GM23338 (cell line): ENCODE measurements at regions not wholly inside any gene's neighbourhood (a gene's known extent, or its start where the extent isn't known, plus 50 kb on each side); places are given as distances from the start of the nearest gene placed in this dataset.

Experiments used
- CREB1 ChIP-seq: fragments of 250-450 bp; sonication (Bioruptor Pico); IDR thresholded peaks from 2 replicates; pipeline ENCODE4 v1.5.0; 2020; ENCODE audit warnings: low read depth, mild to moderate bottlenecking, moderate library complexity
- NANOG ChIP-seq: IDR thresholded peaks from 2 replicates; pipeline ENCODE4 v1.6.1; 2016; ENCODE audit warnings: antibody characterized with exemption, borderline replicate concordance
- POLR2AphosphoS5 ChIP-seq: IDR thresholded peaks from 2 replicates; pipeline ENCODE4 v1.6.1; 2016; ENCODE audit warnings: antibody characterized with exemption, low read depth
- STAT1 ChIP-seq: IDR thresholded peaks from one replicate; pipeline ENCODE4 v1.6.1; 2016; ENCODE audit warnings: antibody characterized with exemption; ENCODE audit not compliant: unreplicated experiment
- TF ChIP-seq, protein P1 (sequence below): fragments of 250-450 bp; sonication (Bioruptor Pico); IDR thresholded peaks from 2 replicates; pipeline ENCODE4 v1.5.0; 2020; ENCODE audit warnings: mild to moderate bottlenecking, moderate library complexity
- TF ChIP-seq, protein P2 (sequence below): IDR thresholded peaks from one replicate; pipeline ENCODE4 v1.6.1; 2018; ENCODE audit warnings: antibody characterized with exemption; ENCODE audit not compliant: unreplicated experiment
- TF ChIP-seq, protein P3 (sequence below): IDR thresholded peaks from 2 replicates; pipeline ENCODE4 v1.6.1; 2016; ENCODE audit warnings: antibody characterized with exemption

DNA sequence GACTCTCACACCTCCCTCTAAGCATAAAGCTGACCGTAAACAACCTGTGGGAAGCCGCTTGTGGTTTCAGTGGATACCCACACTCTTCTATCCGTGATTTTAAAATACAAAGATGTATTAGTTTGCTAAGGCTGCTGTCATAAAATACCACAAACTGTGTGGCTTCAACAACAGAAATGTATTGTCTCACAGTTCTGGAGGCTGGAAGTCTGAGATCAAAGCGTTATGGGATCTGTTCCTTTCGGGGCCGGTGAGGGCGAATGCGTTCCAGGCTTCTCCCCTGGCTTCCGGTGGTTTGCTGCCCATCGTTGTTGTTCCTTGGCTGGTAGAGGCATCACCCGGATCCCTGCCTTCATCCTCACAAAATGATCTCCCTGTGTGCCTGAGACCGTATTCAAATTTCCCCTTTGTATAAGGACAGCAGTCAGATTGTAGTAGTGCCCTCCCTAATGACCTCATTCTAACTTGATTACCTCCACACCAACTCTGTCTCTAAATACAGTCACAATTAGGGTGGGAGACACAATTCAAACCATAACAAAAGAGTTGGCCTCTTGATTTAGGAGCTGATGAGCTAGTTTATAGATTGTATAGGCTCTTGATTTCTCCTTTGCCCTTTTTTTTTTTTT is 210.6 kb upstream of the SOX4 start (continued):
- TF ChIP-seq, protein P1, sequence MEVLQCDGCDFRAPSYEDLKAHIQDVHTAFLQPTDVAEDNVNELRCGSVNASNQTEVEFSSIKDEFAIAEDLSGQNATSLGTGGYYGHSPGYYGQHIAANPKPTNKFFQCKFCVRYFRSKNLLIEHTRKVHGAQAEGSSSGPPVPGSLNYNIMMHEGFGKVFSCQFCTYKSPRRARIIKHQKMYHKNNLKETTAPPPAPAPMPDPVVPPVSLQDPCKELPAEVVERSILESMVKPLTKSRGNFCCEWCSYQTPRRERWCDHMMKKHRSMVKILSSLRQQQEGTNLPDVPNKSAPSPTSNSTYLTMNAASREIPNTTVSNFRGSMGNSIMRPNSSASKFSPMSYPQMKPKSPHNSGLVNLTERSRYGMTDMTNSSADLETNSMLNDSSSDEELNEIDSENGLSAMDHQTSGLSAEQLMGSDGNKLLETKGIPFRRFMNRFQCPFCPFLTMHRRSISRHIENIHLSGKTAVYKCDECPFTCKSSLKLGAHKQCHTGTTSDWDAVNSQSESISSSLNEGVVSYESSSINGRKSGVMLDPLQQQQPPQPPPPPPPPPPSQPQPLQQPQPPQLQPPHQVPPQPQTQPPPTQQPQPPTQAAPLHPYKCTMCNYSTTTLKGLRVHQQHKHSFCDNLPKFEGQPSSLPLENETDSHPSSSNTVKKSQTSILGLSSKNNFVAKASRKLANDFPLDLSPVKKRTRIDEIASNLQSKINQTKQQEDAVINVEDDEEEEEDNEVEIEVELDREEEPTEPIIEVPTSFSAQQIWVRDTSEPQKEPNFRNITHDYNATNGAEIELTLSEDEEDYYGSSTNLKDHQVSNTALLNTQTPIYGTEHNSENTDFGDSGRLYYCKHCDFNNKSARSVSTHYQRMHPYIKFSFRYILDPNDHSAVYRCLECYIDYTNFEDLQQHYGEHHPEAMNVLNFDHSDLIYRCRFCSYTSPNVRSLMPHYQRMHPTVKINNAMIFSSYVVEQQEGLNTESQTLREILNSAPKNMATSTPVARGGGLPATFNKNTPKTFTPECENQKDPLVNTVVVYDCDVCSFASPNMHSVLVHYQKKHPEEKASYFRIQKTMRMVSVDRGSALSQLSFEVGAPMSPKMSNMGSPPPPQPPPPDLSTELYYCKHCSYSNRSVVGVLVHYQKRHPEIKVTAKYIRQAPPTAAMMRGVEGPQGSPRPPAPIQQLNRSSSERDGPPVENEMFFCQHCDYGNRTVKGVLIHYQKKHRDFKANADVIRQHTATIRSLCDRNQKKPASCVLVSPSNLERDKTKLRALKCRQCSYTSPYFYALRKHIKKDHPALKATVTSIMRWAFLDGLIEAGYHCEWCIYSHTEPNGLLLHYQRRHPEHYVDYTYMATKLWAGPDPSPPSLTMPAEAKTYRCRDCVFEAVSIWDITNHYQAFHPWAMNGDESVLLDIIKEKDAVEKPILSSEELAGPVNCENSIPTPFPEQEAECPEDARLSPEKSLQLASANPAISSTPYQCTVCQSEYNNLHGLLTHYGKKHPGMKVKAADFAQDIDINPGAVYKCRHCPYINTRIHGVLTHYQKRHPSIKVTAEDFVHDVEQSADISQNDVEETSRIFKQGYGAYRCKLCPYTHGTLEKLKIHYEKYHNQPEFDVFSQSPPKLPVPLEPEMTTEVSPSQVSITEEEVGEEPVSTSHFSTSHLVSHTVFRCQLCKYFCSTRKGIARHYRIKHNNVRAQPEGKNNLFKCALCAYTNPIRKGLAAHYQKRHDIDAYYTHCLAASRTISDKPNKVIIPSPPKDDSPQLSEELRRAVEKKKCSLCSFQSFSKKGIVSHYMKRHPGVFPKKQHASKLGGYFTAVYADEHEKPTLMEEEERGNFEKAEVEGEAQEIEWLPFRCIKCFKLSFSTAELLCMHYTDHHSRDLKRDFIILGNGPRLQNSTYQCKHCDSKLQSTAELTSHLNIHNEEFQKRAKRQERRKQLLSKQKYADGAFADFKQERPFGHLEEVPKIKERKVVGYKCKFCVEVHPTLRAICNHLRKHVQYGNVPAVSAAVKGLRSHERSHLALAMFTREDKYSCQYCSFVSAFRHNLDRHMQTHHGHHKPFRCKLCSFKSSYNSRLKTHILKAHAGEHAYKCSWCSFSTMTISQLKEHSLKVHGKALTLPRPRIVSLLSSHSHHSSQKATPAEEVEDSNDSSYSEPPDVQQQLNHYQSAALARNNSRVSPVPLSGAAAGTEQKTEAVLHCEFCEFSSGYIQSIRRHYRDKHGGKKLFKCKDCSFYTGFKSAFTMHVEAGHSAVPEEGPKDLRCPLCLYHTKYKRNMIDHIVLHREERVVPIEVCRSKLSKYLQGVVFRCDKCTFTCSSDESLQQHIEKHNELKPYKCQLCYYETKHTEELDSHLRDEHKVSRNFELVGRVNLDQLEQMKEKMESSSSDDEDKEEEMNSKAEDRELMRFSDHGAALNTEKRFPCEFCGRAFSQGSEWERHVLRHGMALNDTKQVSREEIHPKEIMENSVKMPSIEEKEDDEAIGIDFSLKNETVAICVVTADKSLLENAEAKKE = no peak
- TF ChIP-seq POLR2AphosphoS5 = no peak
- no peak for TF ChIP-seq STAT1
- no peak for TF ChIP-seq NANOG
- TF ChIP-seq, protein P2, sequence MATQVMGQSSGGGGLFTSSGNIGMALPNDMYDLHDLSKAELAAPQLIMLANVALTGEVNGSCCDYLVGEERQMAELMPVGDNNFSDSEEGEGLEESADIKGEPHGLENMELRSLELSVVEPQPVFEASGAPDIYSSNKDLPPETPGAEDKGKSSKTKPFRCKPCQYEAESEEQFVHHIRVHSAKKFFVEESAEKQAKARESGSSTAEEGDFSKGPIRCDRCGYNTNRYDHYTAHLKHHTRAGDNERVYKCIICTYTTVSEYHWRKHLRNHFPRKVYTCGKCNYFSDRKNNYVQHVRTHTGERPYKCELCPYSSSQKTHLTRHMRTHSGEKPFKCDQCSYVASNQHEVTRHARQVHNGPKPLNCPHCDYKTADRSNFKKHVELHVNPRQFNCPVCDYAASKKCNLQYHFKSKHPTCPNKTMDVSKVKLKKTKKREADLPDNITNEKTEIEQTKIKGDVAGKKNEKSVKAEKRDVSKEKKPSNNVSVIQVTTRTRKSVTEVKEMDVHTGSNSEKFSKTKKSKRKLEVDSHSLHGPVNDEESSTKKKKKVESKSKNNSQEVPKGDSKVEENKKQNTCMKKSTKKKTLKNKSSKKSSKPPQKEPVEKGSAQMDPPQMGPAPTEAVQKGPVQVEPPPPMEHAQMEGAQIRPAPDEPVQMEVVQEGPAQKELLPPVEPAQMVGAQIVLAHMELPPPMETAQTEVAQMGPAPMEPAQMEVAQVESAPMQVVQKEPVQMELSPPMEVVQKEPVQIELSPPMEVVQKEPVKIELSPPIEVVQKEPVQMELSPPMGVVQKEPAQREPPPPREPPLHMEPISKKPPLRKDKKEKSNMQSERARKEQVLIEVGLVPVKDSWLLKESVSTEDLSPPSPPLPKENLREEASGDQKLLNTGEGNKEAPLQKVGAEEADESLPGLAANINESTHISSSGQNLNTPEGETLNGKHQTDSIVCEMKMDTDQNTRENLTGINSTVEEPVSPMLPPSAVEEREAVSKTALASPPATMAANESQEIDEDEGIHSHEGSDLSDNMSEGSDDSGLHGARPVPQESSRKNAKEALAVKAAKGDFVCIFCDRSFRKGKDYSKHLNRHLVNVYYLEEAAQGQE = no peak
- TF ChIP-seq CREB1 (CRISPR knock-in tag) = no peak
- TF ChIP-seq, protein P3, sequence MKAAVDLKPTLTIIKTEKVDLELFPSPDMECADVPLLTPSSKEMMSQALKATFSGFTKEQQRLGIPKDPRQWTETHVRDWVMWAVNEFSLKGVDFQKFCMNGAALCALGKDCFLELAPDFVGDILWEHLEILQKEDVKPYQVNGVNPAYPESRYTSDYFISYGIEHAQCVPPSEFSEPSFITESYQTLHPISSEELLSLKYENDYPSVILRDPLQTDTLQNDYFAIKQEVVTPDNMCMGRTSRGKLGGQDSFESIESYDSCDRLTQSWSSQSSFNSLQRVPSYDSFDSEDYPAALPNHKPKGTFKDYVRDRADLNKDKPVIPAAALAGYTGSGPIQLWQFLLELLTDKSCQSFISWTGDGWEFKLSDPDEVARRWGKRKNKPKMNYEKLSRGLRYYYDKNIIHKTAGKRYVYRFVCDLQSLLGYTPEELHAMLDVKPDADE = no peak
